GM12878 (cell line): ENCODE measurements at regions not wholly inside any gene's neighbourhood (a gene's known extent, or its start where the extent isn't known, plus 50 kb on each side); places are given as distances from the start of the nearest gene placed in this dataset.

Experiments used
- ELK1 ChIP-seq: IDR thresholded peaks from 2 replicates; pipeline ENCODE4 v1.6.1; 2012; ENCODE audit warnings: low read depth, low read length, improper control_type of control experiment
- HDAC2 ChIP-seq: fragments of 200-600 bp; sonication (generic); IDR thresholded peaks from 2 replicates; pipeline ENCODE4 v1.6.1; 2017
- HDAC6 ChIP-seq: fragments of 200-600 bp; sonication (generic); IDR thresholded peaks from one replicate; pipeline ENCODE4 v1.8.0; 2017; ENCODE audit warnings: antibody characterized with exemption; ENCODE audit not compliant: unreplicated experiment
- IRF4 ChIP-seq: IDR thresholded peaks from 2 replicates; pipeline ENCODE4 v1.6.1; 2011; ENCODE audit warnings: low read depth, low read length
- PAX5 ChIP-seq: IDR thresholded peaks from 2 replicates; pipeline ENCODE4 v1.6.1; 2011; ENCODE audit warnings: low read depth, low read length, borderline replicate concordance
- POLR2A ChIP-seq: IDR thresholded peaks from 2 replicates; pipeline ENCODE4 v1.6.1; 2011; ENCODE audit warnings: low read depth, mild to moderate bottlenecking, low read length
- RBBP5 ChIP-seq: fragments of 200-600 bp; sonication (generic); conservative IDR thresholded peaks from 2 replicates; pipeline ENCODE4 v1.6.1; 2016
- USF1 ChIP-seq: IDR thresholded peaks from 2 replicates; pipeline ENCODE4 v1.6.1; 2011; ENCODE audit warnings: borderline replicate concordance, low read depth, mild to moderate bottlenecking, moderate library complexity, mixed read lengths, low read length; ENCODE audit not compliant: insufficient read depth; ENCODE audit errors: extremely low read length
- ZNF687 ChIP-seq: fragments of 450-650 bp; IDR thresholded peaks from 2 replicates; pipeline ENCODE4 v1.6.1; 2017; ENCODE audit warnings: mild to moderate bottlenecking, moderate library complexity
- ZSCAN29 ChIP-seq: fragments of 450-650 bp; IDR thresholded peaks from 2 replicates; pipeline ENCODE4 v1.6.1; 2017; ENCODE audit warnings: mild to moderate bottlenecking, moderate library complexity

GRCh38 chr5:99607124-99607523 is 678.3 kb upstream of the CHD1 start:
- TF ChIP-seq ZSCAN29 (no peak), POLR2A (no peak), ZNF687 (no peak), PAX5 (no peak), HDAC2 (no peak), RBBP5 (no peak), HDAC6 (no peak), ELK1 (no peak), USF1 (no peak), IRF4 (no peak)
